ENCODE measurements at regions not wholly inside any gene's neighbourhood (a gene's known extent, or its start where the extent isn't known, plus 50 kb on each side); places are given as distances from the start of the nearest gene placed in this dataset.

DNA sequence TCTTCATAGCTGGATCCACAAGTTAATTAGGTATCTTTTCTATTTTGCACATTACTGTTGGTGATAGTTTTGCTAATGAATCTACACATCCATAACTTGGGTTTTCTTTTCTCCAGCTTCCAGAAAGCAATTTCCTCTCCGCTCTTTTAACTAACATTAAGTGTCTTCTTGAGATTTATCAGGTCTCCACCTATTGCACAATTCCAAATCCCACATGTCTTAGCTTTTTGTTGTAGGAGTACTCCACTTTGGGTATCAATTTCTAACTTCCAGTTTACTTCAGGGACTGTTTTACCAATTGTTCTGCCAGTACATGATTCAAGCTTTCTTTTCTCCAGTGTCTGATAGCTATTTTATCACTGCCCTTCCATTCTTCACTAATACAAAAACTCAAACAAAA lies 129.6 kb downstream of the OLFM4 start:
- no peak overlapping the region for H3K27ac Mint-ChIP-seq
- H3K4me1 Mint-ChIP-seq: no peaks in the 10 kb centered on the region
- ChIA-PET POLR2A (no interaction called here), CTCF (no interaction called here)
- no peak for DNase-seq
- H3K9me3 Mint-ChIP-seq: no peaks in the 10 kb centered on the region
- H3K4me3 Mint-ChIP-seq: no peak overlapping the region
- H3K27me3 Mint-ChIP-seq: peaks cover 5% of the 10 kb centered on the region
- no peaks in the 10 kb centered on the region for H3K36me3 Mint-ChIP-seq (ENCODE audit: low read depth)

DNA sequence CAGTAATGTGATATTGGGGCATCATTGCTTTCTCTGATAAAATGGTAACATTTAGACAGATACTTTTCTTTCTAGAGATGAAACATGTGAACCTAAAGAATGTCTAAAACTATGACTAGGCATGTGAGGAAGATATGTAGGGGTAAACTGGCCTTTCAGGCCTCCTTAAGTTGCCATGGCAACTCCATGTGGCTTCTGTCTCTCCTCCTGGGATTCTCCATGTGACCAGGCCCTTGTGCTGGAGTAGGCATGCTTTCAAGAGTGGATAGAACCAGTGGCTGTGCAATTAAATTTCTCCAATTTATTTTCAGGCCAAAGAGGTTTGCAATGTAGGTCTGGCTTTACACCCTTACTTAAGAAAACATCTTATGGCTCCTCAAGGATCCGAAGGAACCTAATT lies 130.8 kb downstream of the OLFM4 start:
- no peak for DNase-seq
- no peaks in the 10 kb centered on the region for H3K4me1 Mint-ChIP-seq
- ChIA-PET POLR2A (no interaction called here), CTCF (no interaction called here)
- no peak overlapping the region for H3K27ac Mint-ChIP-seq
- no peaks in the 10 kb centered on the region for H3K9me3 Mint-ChIP-seq
- no peak overlapping the region for H3K4me3 Mint-ChIP-seq
- peaks cover 5% of the 10 kb centered on the region for H3K27me3 Mint-ChIP-seq
- H3K36me3 Mint-ChIP-seq (ENCODE audit: low read depth): no peaks in the 10 kb centered on the region

GRCh38 chr13:53160211-53160610 lies 131.6 kb downstream of the OLFM4 start:
- ChIA-PET POLR2A (no interaction called here), CTCF (no interaction called here)
- Mint-ChIP-seq H3K4me3 (no peak overlapping the region), H3K4me1 (no peaks in the 10 kb centered on the region), H3K36me3 (ENCODE audit: low read depth) (no peaks in the 10 kb centered on the region), H3K27me3 (peaks cover under 1% of the 10 kb centered on the region), H3K9me3 (no peaks in the 10 kb centered on the region), H3K27ac (no peak overlapping the region)
- DNase-seq: no peak

GRCh38 chr13:53161251-53161650 lies 132.6 kb downstream of the OLFM4 start:
- no peaks in the 10 kb centered on the region for H3K36me3 Mint-ChIP-seq (ENCODE audit: low read depth)
- ChIA-PET POLR2A (no interaction called here), CTCF (no interaction called here)
- no peak overlapping the region for H3K27ac Mint-ChIP-seq
- H3K27me3 Mint-ChIP-seq: no peaks in the 10 kb centered on the region
- H3K9me3 Mint-ChIP-seq: no peaks in the 10 kb centered on the region
- DNase-seq: no peak
- no peaks in the 10 kb centered on the region for H3K4me1 Mint-ChIP-seq
- no peak overlapping the region for H3K4me3 Mint-ChIP-seq

- no peak overlapping the region for H3K4me3 Mint-ChIP-seq
- no peak for DNase-seq
- no peak overlapping the region for H3K27ac Mint-ChIP-seq
- no peaks in the 10 kb centered on the region for H3K27me3 Mint-ChIP-seq
- CTCF ChIA-PET: interaction anchor here (0.6 to 0.7 kb wide), 2 partner anchors 204 to 283 kb away, joined by 3 to 4 read pairs; no protein-coding TSS in a partner anchor
- H3K4me1 Mint-ChIP-seq: no peaks in the 10 kb centered on the region
- POLR2A ChIA-PET: no interaction called here
- H3K9me3 Mint-ChIP-seq: no peaks in the 10 kb centered on the region
- no peaks in the 10 kb centered on the region for H3K36me3 Mint-ChIP-seq (ENCODE audit: low read depth)
Observed at GRCh38 chr13:53165261-53165660, 136.6 kb downstream of the OLFM4 start.

- no peak overlapping the region for H3K27ac Mint-ChIP-seq
- H3K36me3 Mint-ChIP-seq (ENCODE audit: low read depth): no peaks in the 10 kb centered on the region
- CTCF ChIA-PET: no interaction called here
- POLR2A ChIA-PET: no interaction called here
- no peak overlapping the region for H3K4me3 Mint-ChIP-seq
- no peak for DNase-seq
- H3K4me1 Mint-ChIP-seq: no peaks in the 10 kb centered on the region
- H3K27me3 Mint-ChIP-seq: no peaks in the 10 kb centered on the region
- no peaks in the 10 kb centered on the region for H3K9me3 Mint-ChIP-seq
Observed at GRCh38 chr13:53167561-53167960, 138.9 kb downstream of the OLFM4 start.

DNA sequence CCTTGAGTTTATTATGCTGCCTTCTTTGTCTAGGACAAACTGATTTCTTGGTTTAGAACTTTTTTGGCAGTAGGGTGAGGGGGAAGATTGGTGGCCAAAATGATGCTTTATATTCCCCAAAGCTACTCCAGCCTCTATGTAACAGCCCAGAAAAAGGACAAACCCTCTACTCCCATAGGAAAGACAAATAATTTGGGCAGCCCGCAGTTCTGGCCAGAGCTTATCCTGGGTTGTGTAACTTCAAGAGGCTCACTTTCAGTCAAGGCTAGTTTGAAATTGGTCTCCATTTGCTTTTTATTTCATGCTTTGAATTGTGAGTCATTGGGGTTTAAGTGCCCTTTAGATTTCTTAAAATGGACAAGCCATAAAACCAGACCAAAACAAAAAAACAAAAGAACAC lies 142.3 kb downstream of the OLFM4 start:
- ChIA-PET POLR2A (no interaction called here), CTCF (no interaction called here)
- H3K4me3 Mint-ChIP-seq: no peak overlapping the region
- peaks cover 5% of the 10 kb centered on the region for H3K9me3 Mint-ChIP-seq
- H3K4me1 Mint-ChIP-seq: no peaks in the 10 kb centered on the region
- DNase-seq: no peak
- H3K27me3 Mint-ChIP-seq: no peaks in the 10 kb centered on the region
- no peak overlapping the region for H3K27ac Mint-ChIP-seq
- H3K36me3 Mint-ChIP-seq (ENCODE audit: low read depth): no peaks in the 10 kb centered on the region

DNA sequence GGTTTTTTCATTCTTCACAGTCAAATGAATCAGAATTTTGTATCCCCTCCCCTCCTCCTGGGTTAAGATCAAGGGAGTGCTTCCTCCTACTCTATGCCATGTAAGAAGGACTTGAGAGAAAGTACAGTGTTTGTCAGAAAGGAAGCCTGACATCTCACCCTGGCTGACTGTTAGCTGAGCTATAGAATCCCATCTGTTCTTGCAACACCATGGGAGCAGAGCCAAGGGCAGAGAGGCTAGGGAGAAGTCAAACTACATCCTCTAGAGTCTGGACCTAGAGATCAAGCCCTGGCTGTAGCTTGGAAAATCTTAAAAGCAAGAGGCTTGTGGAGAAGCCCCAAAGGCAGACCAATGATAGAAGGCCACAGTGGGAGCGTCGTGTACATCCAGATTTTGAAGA lies 145.9 kb downstream of the OLFM4 start:
- CTCF ChIA-PET: no interaction called here
- POLR2A ChIA-PET: no interaction called here
- Mint-ChIP-seq H3K4me3 (no peak overlapping the region), H3K36me3 (ENCODE audit: low read depth) (no peaks in the 10 kb centered on the region), H3K4me1 (no peaks in the 10 kb centered on the region), H3K27me3 (no peaks in the 10 kb centered on the region), H3K9me3 (peaks cover 5% of the 10 kb centered on the region), H3K27ac (no peak overlapping the region)
- no peak for DNase-seq

DNA sequence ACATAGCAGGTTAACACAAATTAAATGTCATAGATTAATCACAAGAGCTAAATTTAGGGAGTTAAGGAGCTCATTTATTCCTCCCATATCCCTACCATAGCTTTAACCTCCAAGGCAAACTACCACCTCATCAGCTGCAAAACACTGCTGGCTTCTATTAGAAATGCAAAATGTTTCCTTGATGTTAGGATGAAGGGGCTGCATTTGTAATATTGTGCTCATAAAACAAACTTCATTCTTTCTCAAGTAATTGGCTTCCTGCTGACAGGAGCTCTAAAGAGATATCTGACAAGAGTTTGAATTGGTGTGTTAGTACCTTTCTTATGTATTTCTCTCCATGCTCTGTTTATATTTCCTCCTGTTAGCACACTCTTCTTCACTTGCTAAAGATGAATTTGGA lies 152.1 kb downstream of the OLFM4 start:
- Mint-ChIP-seq H3K4me1 (no peaks in the 10 kb centered on the region), H3K36me3 (ENCODE audit: low read depth) (no peaks in the 10 kb centered on the region), H3K4me3 (no peak overlapping the region), H3K27me3 (no peaks in the 10 kb centered on the region), H3K27ac (no peak overlapping the region), H3K9me3 (peaks cover 5% of the 10 kb centered on the region)
- DNase-seq: no peak
- POLR2A ChIA-PET: no interaction called here
- CTCF ChIA-PET: no interaction called here

DNA sequence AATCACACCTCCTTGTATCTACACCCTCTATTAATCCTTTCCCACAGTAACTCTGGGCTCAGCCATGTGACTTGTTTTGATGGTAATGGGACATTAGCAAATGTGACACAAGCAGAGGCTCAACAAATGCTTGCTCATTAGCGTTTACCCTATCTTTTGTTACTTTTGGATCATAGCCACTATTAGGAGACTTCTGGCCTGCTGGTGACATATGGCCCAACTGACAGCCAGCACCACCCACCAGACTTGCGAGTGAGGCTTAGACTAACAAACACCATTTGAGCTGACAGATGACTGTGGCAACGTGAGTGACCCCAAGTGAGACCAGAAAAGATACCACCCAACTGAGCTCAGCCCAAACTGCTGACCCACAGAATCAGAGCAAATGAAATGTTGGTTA lies 154.1 kb downstream of the OLFM4 start:
- ChIA-PET POLR2A (no interaction called here), CTCF (no interaction called here)
- H3K36me3 Mint-ChIP-seq (ENCODE audit: low read depth): no peaks in the 10 kb centered on the region
- H3K9me3 Mint-ChIP-seq: peaks cover 5% of the 10 kb centered on the region
- no peak for DNase-seq
- H3K4me1 Mint-ChIP-seq: no peaks in the 10 kb centered on the region
- no peaks in the 10 kb centered on the region for H3K27me3 Mint-ChIP-seq
- no peak overlapping the region for H3K27ac Mint-ChIP-seq
- H3K4me3 Mint-ChIP-seq: no peak overlapping the region

DNA sequence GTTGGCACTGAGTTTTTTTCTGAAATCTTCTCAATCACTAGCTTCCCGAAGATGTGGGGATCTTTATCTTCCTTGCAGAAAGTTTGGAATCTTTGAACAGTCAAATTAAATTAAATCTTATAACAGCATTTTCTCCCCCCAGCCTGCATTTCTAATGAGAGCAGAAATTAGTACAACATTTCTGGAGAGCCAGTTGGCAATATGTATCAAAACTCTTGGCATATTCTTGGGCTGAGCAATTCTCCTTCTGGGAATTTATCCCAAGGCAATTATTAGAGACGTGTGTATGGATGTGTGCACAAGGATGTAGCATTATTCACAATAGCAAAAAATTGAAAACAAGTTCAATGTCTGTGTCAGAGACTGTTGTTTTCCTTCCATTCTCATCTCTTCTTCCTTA lies 159.5 kb downstream of the OLFM4 start:
- no peaks in the 10 kb centered on the region for H3K27me3 Mint-ChIP-seq
- no peak overlapping the region for H3K27ac Mint-ChIP-seq
- H3K4me3 Mint-ChIP-seq: no peak overlapping the region
- ChIA-PET POLR2A (no interaction called here), CTCF (interaction anchor here (0.7 kb wide), 1 partner anchor 315 kb away, joined by 3 read pairs; no protein-coding TSS in a partner anchor)
- peaks cover 5% of the 10 kb centered on the region for H3K9me3 Mint-ChIP-seq
- no peaks in the 10 kb centered on the region for H3K4me1 Mint-ChIP-seq
- no peak for DNase-seq
- no peaks in the 10 kb centered on the region for H3K36me3 Mint-ChIP-seq (ENCODE audit: low read depth)

DNA sequence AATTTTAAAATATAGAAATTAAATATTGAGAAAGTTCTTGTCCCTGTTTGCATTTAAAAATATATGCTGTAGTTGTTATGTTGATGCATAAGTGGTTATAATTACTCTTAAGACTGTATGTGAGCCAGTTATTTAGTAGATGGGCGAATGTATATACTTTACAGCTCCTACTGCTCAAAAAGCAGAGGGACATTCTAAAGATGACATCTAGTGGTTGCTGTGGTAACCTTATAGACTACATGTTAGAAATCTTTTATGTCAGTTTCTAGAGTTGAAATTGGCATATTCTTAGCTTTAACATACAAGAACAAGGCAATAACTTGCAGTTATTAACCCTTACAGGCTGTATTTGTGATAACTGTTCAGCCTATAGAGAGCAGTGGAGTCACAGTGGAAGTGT lies 160.5 kb downstream of the OLFM4 start:
- H3K9me3 Mint-ChIP-seq: peaks cover 3% of the 10 kb centered on the region
- no peak overlapping the region for H3K27ac Mint-ChIP-seq
- CTCF ChIA-PET: no interaction called here
- H3K36me3 Mint-ChIP-seq (ENCODE audit: low read depth): no peaks in the 10 kb centered on the region
- no peak overlapping the region for H3K4me3 Mint-ChIP-seq
- POLR2A ChIA-PET: no interaction called here
- no peak for DNase-seq
- H3K4me1 Mint-ChIP-seq: no peaks in the 10 kb centered on the region
- no peaks in the 10 kb centered on the region for H3K27me3 Mint-ChIP-seq

GRCh38 chr13:53191091-53191490 lies 162.5 kb downstream of the OLFM4 start:
- no peak for DNase-seq
- Mint-ChIP-seq H3K4me1 (no peaks in the 10 kb centered on the region), H3K27ac (no peak overlapping the region), H3K4me3 (no peak overlapping the region), H3K9me3 (no peaks in the 10 kb centered on the region), H3K36me3 (ENCODE audit: low read depth) (no peaks in the 10 kb centered on the region), H3K27me3 (no peaks in the 10 kb centered on the region)
- POLR2A ChIA-PET: no interaction called here
- CTCF ChIA-PET: no interaction called here

DNA sequence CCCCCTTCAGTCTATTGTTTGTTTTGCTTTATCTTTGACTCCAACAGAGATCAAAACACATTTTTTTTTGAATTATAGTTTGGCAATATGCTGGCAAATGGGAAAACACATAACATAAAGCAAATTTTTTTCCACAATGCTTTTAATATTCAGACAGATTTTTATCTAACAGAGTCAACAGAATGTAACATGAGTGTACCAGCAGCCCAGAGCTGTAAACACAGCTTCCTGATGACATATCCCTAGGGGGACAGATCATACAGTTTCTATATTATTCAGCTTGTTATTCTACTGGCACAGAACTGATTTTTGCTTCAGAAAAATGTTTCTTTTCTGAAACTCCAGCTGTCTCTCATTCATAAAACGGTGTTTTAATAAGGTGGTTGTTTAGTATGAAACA lies 168.8 kb downstream of the OLFM4 start:
- H3K27ac Mint-ChIP-seq: no peak overlapping the region
- ChIA-PET CTCF (no interaction called here), POLR2A (no interaction called here)
- no peaks in the 10 kb centered on the region for H3K27me3 Mint-ChIP-seq
- H3K9me3 Mint-ChIP-seq: no peaks in the 10 kb centered on the region
- no peak for DNase-seq
- no peaks in the 10 kb centered on the region for H3K4me1 Mint-ChIP-seq
- H3K36me3 Mint-ChIP-seq (ENCODE audit: low read depth): no peaks in the 10 kb centered on the region
- no peak overlapping the region for H3K4me3 Mint-ChIP-seq

- no peak overlapping the region for H3K27ac Mint-ChIP-seq
- ChIA-PET POLR2A (no interaction called here), CTCF (no interaction called here)
Observed at GRCh38 chr13:53198017-53198416, 169.4 kb downstream of the OLFM4 start.

More at GRCh38 chr13:53198017-53198416, 169.4 kb downstream of the OLFM4 start:
- Mint-ChIP-seq H3K9me3 (no peaks in the 10 kb centered on the region), H3K4me3 (no peak overlapping the region), H3K36me3 (ENCODE audit: low read depth) (no peaks in the 10 kb centered on the region), H3K27me3 (no peaks in the 10 kb centered on the region), H3K4me1 (no peaks in the 10 kb centered on the region)
- DNase-seq: no peak

Measured in activated CD4-positive, alpha-beta T cell treated with anti-CD3 and anti-CD28 coated beads, Interleukin-2, amount 10 ng/mL, durations not matched to agents 7 days and 5 days (primary cell).